ENCODE measurements at regions not wholly inside any gene's neighbourhood (a gene's known extent, or its start where the extent isn't known, plus 50 kb on each side); places are given as distances from the start of the nearest gene placed in this dataset.

GRCh38 chr10:123559066-123559822 lies 106.9 kb upstream of the GPR26 start:
- DNase-seq (ENCODE audit: low read depth): peak; percentile 21

GRCh38 chr10:123559823-123560092 lies 106.4 kb upstream of the GPR26 start:
- no peak for DNase-seq (ENCODE audit: low read depth)

GRCh38 chr10:123560301-123561140 lies 105.6 kb upstream of the GPR26 start:
- no peak for DNase-seq (ENCODE audit: low read depth)

- DNase-seq (ENCODE audit: low read depth): no peak
Observed at GRCh38 chr10:123561141-123561440, 105.1 kb upstream of the GPR26 start.

GRCh38 chr10:123562387-123562786 lies 103.8 kb upstream of the GPR26 start:
- no peak for DNase-seq (ENCODE audit: low read depth)

- no peak for DNase-seq (ENCODE audit: low read depth)
Observed at GRCh38 chr10:123562811-123563580, 103.2 kb upstream of the GPR26 start.

GRCh38 chr10:123563581-123563855 lies 102.6 kb upstream of the GPR26 start:
- DNase-seq (ENCODE audit: low read depth): no peak

- DNase-seq (ENCODE audit: low read depth): no peak
Observed at GRCh38 chr10:123563994-123564393, 102.2 kb upstream of the GPR26 start.

- DNase-seq (ENCODE audit: low read depth): no peak
Observed at GRCh38 chr10:123564631-123565030, 101.5 kb upstream of the GPR26 start.

GRCh38 chr10:123565691-123566660 lies 100.2 kb upstream of the GPR26 start:
- DNase-seq (ENCODE audit: low read depth): no peak

- DNase-seq (ENCODE audit: low read depth): no peak
Observed at GRCh38 chr10:123567984-123568739, 98.0 kb upstream of the GPR26 start.

- no peak for DNase-seq (ENCODE audit: low read depth)
Observed at GRCh38 chr10:123568751-123569150, 97.4 kb upstream of the GPR26 start.

GRCh38 chr10:123569436-123570035 lies 96.6 kb upstream of the GPR26 start:
- no peak for DNase-seq (ENCODE audit: low read depth)

GRCh38 chr10:123570051-123570897 lies 95.9 kb upstream of the GPR26 start:
- no peak for DNase-seq (ENCODE audit: low read depth)

GRCh38 chr10:123570898-123571515 lies 95.1 kb upstream of the GPR26 start:
- DNase-seq (ENCODE audit: low read depth): no peak

GRCh38 chr10:123571978-123572377 lies 94.2 kb upstream of the GPR26 start:
- DNase-seq (ENCODE audit: low read depth): no peak

GRCh38 chr10:123573236-123574108 lies 92.7 kb upstream of the GPR26 start:
- no peak for DNase-seq (ENCODE audit: low read depth)

- no peak for DNase-seq (ENCODE audit: low read depth)
Observed at GRCh38 chr10:123574109-123574698, 92.0 kb upstream of the GPR26 start.
